Upper lobe of left lung (tissue), 6 donors: ENCODE measurements at regions not wholly inside any gene's neighbourhood (a gene's known extent, or its start where the extent isn't known, plus 50 kb on each side); places are given as distances from the start of the nearest gene placed in this dataset.

Source experiments
- ATAC-seq, 2 donors: fragments of 200-7000 bp; cut with Tn5 transposase; one replicate each; pipeline ENCODE4 v1.9.1; 2022; ENCODE audit warnings: mild to moderate bottlenecking in 2 of 2, moderate library complexity in 2 of 2; ENCODE audit not compliant: low FRiP score in 2 of 2
- DNase-seq, 2 donors: peaks; one replicate each; pipeline ENCODE4 v3.0.0-alpha.2; 2019 to 2020
- H3K27ac ChIP-seq, 4 donors: fragments of 200-600 bp; sonication (generic); one replicate each; pipeline ENCODE4 v1.5.1; 2016 to 2019
- H3K27me3 ChIP-seq, 4 donors: fragments of 200-600 bp; sonication (generic); one replicate each; pipeline ENCODE4 v1.5.1; 2017 to 2019
- H3K36me3 ChIP-seq, 4 donors: fragments of 200-600 bp; sonication (generic); one replicate each; pipeline ENCODE4 v1.5.1; 2016 to 2019
- H3K4me1 ChIP-seq, 4 donors: fragments of 200-600 bp; sonication (generic); one replicate each; pipeline ENCODE4 v1.5.1; 2018 to 2019
- H3K4me3 ChIP-seq, 4 donors: fragments of 200-600 bp; sonication (generic); one replicate each; pipeline ENCODE4 v1.5.1; 2017 to 2019; ENCODE audit warnings: mild to moderate bottlenecking in 2 of 4, moderate library complexity in 1 of 4
- H3K9me3 ChIP-seq, 4 donors: fragments of 200-600 bp; sonication (generic); one replicate each; pipeline ENCODE4 v1.5.1; 2018 to 2019
- EP300 ChIP-seq, 4 donors: sonication (generic); formaldehyde crosslinking; IDR thresholded peaks; one replicate each; pipeline ENCODE4 v1.5.1; 2017; ENCODE audit warnings: antibody characterized with exemption in 4 of 4, control low read depth in 2 of 4
- POLR2A ChIP-seq, 4 donors: fragments of 450-650 bp; IDR thresholded peaks; one replicate each; pipeline ENCODE4 v1.5.1; 2016 to 2017; ENCODE audit warnings: antibody characterized with exemption in 4 of 4, mild to moderate bottlenecking in 2 of 4
- POLR2AphosphoS5 ChIP-seq, 2 donors: sonication (generic); formaldehyde crosslinking; IDR thresholded peaks; one replicate each; pipeline ENCODE4 v1.5.1; 2017; ENCODE audit warnings: antibody characterized with exemption in 2 of 2
- WGBS, 2 donors: methylation state at CpG; one replicate each; pipeline ENCODE4 v1.1.5; 2017 to 2018; 5-methylcytosine and 5-hydroxymethylcytosine counted together
- TF ChIP-seq, protein P1 (sequence below), 6 experiments: fragments of 450-650 bp in 4 of 6; fragments of 200-600 bp in 2 of 6; sonication (generic) in 2 of 6; IDR thresholded peaks; one replicate each; pipeline ENCODE4 v1.5.1; 2016 to 2019; ENCODE audit warnings: antibody characterized with exemption in 6 of 6
- donor health status: DM: no; HTN: no; CAD: no; lungs with moderate emphysema.
- donor health status: DM: no; HTN: yes; CAD: no; lungs with severe emphysema.

DNA sequence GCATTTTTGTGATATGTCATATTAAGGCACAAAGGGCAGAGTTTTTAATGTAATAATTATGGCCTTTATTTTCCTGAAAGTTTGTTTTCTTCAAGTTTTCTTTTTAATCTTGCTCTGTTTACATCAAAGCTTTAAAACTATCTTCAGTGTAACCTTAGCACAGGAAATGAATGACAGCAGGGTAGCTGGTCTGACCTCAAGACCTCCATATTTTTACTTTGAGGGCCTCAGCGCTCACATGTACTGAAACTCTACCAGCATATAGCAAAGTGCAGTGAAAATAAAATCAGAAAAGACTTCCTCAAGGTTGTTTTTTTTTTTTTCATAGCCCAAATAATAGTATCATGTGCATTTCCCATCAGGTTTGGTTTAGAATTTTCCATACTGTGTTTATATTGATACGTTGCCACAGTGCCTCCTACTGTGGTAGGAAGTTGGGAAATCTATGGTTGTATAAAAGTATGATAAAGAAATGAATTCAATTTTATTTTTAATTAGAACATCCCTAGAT lies 163.4 kb downstream of the UBE2E3 start:
- Histone ChIP-seq H3K27ac (no peak overlapping the region), H3K4me3 (no peak overlapping the region), H3K27me3 (no peaks in the 10 kb centered on the region), H3K4me1 (no peaks in the 10 kb centered on the region), H3K9me3 (no peaks in the 10 kb centered on the region), H3K36me3 (no peaks in the 10 kb centered on the region)
- ATAC-seq (no peak), DNase-seq (no peak)
- TF ChIP-seq EP300 (IDR thresholded peaks at IDR 0.05), result no peak
- TF ChIP-seq, protein P1, sequence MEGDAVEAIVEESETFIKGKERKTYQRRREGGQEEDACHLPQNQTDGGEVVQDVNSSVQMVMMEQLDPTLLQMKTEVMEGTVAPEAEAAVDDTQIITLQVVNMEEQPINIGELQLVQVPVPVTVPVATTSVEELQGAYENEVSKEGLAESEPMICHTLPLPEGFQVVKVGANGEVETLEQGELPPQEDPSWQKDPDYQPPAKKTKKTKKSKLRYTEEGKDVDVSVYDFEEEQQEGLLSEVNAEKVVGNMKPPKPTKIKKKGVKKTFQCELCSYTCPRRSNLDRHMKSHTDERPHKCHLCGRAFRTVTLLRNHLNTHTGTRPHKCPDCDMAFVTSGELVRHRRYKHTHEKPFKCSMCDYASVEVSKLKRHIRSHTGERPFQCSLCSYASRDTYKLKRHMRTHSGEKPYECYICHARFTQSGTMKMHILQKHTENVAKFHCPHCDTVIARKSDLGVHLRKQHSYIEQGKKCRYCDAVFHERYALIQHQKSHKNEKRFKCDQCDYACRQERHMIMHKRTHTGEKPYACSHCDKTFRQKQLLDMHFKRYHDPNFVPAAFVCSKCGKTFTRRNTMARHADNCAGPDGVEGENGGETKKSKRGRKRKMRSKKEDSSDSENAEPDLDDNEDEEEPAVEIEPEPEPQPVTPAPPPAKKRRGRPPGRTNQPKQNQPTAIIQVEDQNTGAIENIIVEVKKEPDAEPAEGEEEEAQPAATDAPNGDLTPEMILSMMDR (IDR thresholded peaks at IDR 0.05), result no peak
- no peak for TF ChIP-seq POLR2AphosphoS5 (IDR thresholded peaks at IDR 0.05)
- no peak for TF ChIP-seq POLR2A (IDR thresholded peaks at IDR 0.05)
- WGBS, 2 donors, result 71% methylated on average over 2 of the region's 2 CpGs

DNA sequence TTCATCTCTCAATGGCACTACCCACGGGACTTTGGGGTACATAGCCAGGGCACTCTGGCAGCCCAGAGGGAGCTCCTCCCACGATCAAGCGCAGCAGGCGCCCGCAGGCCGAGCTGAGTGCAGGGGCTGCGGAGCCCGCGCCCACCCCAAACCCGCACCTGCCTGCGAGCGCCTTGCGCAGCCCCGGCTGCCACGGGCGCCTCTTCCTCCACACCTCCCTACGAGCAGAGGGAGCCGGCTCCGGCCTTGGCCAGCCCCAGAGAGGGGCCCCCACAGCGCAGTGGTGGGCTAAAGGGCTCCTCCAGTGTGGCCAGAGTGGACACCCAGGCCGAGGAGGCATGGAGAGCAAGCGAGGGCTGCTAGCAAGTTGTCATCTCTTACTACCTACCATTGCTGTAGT lies 165.2 kb downstream of the UBE2E3 start:
- Histone ChIP-seq H3K4me1 (no peaks in the 10 kb centered on the region), H3K36me3 (no peaks in the 10 kb centered on the region), H3K4me3 (no peak overlapping the region), H3K9me3 (no peaks in the 10 kb centered on the region), H3K27me3 (no peaks in the 10 kb centered on the region), H3K27ac (peak overlapping the region in 1 of 4 donors; percentile 7)
- DNase-seq, result peak in 1 of 2 donors; percentile 80
- WGBS, 2 donors, result 97 to 98% methylated on average over 18 to 20 of the region's 22 CpGs
- peak in 1 of 2 donors; percentile 35 for ATAC-seq
- TF ChIP-seq POLR2A (IDR thresholded peaks at IDR 0.05) (no peak), EP300 (IDR thresholded peaks at IDR 0.05) (no peak), POLR2AphosphoS5 (IDR thresholded peaks at IDR 0.05) (no peak)
- TF ChIP-seq, protein P1 (IDR thresholded peaks at IDR 0.05), result no peak

DNA sequence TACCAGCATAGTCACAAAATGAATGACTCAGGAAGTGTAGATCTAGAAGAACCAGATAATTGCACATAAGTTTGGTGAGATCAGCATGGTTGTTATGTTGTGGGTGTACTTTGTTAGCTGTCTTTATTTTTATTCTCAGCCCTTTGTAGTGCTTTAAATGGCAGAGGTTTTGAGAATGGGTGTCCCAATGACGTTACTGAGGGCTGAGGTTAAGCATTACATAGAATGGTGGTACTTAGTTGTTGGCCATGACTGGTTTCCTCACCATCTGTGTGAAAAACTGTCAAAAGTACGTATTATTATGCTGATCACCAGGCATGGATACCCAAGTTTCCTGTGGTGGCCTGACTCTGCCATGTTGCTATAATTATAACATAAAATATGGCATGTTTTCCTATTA lies 165.8 kb downstream of the UBE2E3 start:
- Histone ChIP-seq H3K27ac (peak overlapping the region in 1 of 4 donors; percentile 7), H3K36me3 (no peaks in the 10 kb centered on the region), H3K4me1 (no peaks in the 10 kb centered on the region), H3K27me3 (no peaks in the 10 kb centered on the region), H3K9me3 (no peaks in the 10 kb centered on the region), H3K4me3 (no peak overlapping the region)
- TF ChIP-seq EP300 (IDR thresholded peaks at IDR 0.05) (no peak), POLR2A (IDR thresholded peaks at IDR 0.05) (no peak), POLR2AphosphoS5 (IDR thresholded peaks at IDR 0.05) (no peak)
- TF ChIP-seq, protein P1 (IDR thresholded peaks at IDR 0.05), result no peak
- 86 to 88% methylated on average over 2 of the region's 2 CpGs for WGBS, 2 donors
- ATAC-seq, result no peak
- no peak for DNase-seq

DNA sequence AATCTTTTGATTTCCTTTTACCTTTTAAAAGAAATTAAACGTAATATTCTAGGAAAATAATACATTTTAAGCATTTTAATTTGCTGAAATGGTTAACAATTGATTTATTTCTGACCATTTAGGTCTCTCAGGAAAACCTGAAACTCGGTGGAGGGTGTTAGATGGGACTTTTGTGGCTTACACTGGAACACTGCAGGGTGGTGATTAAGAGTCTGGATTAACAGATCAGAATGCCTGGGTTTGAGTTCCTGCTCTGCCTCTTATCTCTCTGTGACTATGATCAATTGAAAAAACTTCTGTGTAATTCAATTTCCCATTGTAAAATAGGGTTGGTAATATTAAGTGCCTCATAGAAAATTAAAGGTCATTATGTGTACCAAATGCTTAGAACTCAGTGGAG lies 168.7 kb downstream of the UBE2E3 start:
- H3K4me3 ChIP-seq, result no peak overlapping the region
- TF ChIP-seq, protein P1 (IDR thresholded peaks at IDR 0.05), result no peak
- TF ChIP-seq POLR2AphosphoS5 (IDR thresholded peaks at IDR 0.05), result no peak
- TF ChIP-seq EP300 (IDR thresholded peaks at IDR 0.05), result no peak
- no peak for TF ChIP-seq POLR2A (IDR thresholded peaks at IDR 0.05)
- H3K36me3 ChIP-seq, result no peaks in the 10 kb centered on the region
- ATAC-seq (no peak), DNase-seq (no peak)
- no peak overlapping the region for H3K27ac ChIP-seq
- no peaks in the 10 kb centered on the region for H3K9me3 ChIP-seq
- H3K27me3 ChIP-seq, result no peaks in the 10 kb centered on the region
- WGBS, 2 donors, result 46 to 53% methylated on average over 2 of the region's 2 CpGs
- H3K4me1 ChIP-seq, result no peaks in the 10 kb centered on the region

DNA sequence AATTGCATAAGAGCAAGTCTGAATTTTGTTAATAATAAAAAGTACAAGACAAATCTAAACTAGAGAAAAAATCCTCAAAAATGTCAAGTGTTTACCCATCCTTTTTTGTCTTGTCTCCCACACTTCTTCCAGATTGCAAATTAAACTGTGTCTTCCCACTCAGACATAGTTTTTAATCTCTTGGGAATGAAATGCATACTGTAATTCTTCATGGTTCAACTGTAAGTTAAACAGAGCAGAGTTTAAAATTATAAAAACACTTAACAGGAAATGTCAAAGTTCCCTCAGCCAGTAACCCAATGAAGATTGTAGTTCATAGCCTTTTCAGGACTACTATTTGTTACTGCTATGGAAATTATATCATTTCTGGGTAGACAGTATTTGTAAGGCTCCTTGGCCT lies 171.8 kb downstream of the UBE2E3 start:
- TF ChIP-seq POLR2A (IDR thresholded peaks at IDR 0.05) (no peak), EP300 (IDR thresholded peaks at IDR 0.05) (no peak), POLR2AphosphoS5 (IDR thresholded peaks at IDR 0.05) (no peak)
- TF ChIP-seq, protein P1 (IDR thresholded peaks at IDR 0.05), result no peak
- no peak overlapping the region for H3K27ac ChIP-seq
- no peak for ATAC-seq

More for the DNA sequence above, 171.8 kb downstream of the UBE2E3 start:
- H3K9me3 ChIP-seq, result no peaks in the 10 kb centered on the region
- H3K4me1 ChIP-seq, result no peaks in the 10 kb centered on the region
- H3K4me3 ChIP-seq, result no peak overlapping the region
- no peaks in the 10 kb centered on the region for H3K36me3 ChIP-seq
- DNase-seq, result no peak
- H3K27me3 ChIP-seq, result no peaks in the 10 kb centered on the region
